Stromal cell of bone marrow (primary cell): ENCODE measurements at regions not wholly inside any gene's neighbourhood (a gene's known extent, or its start where the extent isn't known, plus 50 kb on each side); places are given as distances from the start of the nearest gene placed in this dataset.
A peak's percentile ranks its signal among the peaks of the same experiment; 100 is the strongest.

Source experiments
- DNase-seq: peaks from one replicate; pipeline ENCODE4 v3.0.0-alpha.2; 2012; ENCODE audit warnings: low read depth

DNA sequence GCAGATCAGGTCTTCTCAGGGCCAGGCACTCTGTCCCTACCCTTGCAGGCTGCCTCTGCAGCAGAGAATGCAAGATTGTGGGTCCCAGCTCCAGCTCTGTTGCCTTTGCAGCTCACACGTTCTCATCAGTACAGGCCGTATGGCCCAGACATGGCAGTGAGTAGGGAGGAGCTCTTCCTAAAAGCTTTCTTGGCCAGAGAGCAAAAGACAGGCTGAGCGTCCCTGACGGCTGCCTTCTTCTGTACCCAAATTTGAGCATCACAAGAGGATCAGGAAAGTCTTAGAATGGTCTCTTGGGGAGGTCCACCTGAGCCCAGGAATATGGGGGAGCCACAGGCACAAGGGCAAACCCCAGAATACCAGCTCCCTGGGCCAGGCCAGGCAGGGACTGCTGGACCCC, 266.3 kb upstream of the ZMIZ1 start:
- DNase-seq: no peak

DNA sequence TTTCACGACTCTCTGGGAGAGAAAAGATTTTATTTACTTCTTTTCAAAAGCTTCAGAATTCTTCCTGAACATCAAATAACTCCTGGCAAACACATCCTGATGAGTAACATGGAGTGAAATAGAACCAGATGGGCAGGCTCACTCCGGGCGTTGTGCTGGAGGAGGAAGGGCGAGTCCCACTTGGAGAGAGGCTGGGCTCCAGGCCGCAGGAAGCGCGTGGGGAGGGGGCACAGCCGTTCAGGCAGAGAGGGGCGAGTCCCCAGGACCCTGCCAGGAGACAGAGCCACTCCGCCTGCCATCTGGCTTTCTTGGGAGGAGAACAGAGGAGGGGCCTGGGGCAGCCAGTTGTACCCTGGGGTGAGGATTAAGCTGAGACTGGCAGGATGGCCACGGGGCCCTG, 265.9 kb upstream of the ZMIZ1 start:
- peak; percentile 70 for DNase-seq

DNA sequence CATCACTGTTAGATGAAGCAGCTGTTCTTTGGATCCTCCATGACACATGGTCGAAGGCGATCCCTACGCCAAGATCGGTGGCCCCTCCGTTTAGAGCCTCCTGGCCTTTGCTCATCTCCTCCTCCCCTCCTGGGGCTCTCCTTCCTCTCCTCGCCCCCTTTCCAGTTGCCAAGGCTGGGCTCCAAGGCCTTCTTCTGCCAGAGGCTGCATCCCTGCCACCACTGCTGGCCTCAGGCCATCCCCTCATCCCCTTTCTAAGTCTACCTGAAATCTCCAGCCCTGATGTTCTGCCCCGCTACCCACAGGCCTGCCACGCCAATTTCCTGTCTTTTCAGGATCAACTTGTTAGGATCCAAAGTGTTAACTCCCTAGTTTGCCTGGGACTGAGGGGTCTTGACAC, 265.1 kb upstream of the ZMIZ1 start:
- DNase-seq: no peak

DNA sequence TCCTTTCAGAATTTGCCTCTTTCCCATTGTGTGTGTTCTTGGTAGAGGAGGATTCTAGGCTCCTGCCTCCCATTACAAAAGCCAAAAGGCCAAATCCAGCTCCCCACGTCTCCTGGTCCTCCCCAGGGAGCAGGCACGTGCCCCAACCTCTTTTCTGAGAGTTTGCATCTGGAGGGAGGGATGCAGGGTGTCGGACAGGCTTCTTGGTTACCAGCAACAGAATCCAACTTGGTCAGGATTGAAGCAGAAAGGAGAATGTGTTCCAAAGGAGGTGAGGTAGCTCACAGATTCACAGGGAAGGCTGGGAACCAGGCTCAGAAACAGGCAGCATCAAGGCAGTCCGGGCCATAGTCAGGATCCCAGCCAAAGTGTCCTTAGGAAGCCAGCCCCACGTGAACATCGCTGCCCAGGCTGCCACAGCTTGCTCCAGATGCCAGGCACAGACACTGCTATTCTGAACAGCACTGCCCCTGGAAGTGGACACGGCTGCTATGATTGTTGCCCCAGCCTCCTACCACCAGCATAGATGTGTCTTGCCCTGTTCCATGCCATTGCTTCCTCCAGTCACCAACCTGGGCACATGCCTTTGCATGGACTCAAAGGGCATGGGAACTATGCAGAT, 264.2 kb upstream of the ZMIZ1 start:
- DNase-seq: no peak

DNA sequence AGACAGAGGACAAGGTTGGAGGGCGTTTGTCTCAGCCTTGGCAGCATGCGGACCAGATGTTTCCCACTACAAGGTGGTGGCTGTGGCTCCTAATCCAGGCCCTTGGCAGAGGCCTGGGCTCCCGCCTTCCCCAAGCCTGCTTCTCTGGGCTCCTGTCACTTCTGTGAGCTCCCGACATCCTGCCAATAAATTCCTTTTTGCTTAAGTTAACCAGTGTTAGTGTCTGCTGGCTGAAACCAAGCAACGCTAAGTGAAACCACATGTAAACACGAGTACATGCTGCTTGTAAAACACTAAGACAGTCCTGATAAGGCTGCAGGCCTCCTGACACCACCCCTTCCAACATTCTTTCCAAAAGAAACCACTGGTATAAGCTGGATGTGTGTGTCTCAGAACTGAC, 263.6 kb upstream of the ZMIZ1 start:
- peak; percentile 99 for DNase-seq

DNA sequence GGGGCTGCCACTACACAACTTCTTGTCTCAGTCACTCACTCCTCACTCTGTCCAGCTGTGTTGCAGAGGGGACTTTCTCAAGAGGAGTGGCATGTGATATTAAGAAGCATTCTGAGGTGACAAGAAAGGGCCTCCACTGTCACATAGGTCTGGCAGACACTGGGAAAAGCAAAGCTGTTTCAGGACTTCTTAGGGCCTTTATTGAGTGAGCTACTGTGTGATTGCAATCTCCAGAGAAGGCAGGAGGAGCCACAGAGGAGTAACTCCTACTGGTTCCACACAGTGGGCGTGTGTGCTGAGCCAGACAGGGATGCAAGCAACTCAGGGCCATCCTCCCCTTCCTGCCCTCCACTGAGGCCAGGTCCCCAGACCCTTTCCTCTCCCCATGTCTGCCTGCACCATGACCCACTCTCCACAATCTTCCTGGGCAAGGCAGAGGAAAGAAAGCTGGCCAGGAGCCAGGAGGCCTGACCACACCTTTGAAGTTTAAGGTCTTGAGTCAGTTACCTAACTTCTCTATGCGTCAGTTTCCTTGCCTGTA, 262.0 kb upstream of the ZMIZ1 start:
- DNase-seq: no peak

DNA sequence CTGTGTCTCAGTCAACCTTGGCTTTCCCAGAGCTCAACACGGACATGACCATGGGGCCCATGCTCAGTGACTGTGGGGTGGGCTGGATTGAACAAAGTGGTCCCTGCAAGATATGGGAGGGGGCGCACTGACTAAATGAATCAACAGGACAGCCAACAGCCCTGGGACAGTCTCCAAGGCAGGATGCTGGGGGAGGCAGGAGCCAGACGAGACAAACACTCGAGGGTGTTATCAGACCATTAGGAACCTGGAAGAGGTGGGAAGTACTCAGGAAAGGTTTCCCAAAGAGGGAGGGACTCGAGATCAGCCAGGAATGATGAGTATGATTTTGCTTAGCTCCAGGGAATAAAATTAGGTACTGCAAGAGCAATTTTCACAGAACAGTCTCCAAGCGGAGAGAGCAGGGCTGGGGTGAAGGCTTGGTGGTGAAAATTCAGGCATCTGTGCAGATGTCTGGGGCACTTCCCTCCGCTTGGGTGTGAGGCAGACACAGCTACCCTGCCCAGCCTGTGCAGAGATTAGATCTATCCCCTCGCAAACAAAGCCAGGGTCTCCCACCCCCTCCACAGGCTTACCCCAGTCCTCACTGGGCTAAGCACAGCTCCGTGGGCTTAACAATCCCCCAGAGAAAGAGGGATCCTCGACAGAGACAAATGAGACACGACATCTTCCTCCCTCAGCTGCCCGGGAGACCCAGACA, 261.1 kb upstream of the ZMIZ1 start:
- no peak for DNase-seq

DNA sequence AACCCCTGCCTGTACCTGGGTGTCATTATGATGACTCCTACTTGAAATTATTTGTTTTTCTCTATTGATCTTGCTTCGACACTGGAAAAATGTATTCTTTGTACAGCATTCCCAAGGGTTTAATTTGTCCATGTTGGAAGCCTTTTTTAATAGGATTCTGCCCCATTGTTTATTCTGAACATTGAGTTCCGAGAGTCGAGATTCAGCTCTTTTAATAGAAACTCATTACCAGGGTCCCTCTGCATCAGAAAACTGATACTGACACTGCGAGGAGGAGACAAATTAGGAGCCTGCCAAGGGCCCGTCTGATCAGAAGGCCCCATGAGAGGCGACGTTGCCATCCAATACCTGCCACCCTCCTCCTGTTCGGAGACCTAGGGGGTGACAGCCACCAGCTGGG, 260.5 kb upstream of the ZMIZ1 start:
- DNase-seq: no peak

DNA sequence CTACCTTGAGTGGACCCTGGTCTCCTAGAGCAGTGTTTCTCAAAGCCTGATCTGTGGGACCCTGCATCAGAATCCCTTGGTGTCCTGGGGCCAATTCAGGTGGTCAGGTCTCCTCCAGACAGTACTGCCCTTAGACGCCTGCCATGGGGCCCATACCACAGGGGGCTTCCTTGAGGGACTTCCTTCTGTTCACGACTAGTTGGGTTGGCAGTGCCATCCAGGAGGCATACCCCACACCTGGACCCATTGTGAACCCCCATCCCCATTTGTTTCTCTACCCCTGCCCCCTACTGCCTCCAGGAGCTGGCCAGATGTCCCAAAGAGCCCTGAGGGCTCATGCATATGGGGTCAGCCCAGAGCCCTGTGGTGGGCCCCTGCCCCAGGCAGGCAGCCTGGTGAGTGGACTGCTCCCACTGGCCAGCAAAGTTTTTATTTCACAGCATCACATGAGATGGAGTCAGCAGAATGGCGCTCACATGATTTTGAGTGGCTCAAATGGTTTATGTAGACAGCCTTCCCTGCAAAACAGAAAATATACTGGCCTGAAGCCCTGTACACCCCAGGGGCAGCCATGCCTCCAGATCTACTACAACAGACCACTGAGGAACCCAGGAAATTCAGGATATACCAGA, 259.9 kb upstream of the ZMIZ1 start:
- DNase-seq: no peak

DNA sequence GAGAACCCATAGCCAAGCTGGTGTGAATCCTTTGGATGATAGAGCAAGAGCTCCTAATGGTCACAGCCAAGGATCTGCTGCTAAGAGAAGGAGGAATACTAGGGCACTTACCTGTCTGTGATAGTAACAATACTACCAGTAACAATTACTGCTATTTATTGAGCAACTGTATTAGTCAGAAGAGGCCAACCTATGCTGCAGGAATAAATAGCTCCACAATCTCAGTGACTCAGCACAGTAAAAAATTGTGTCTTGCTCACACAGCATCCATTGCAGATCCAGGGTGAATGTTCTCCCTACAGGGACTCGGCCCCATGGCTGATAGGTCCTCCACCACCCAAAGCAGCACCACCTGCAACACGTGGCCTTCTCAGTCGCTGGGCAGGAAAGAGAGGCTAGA, 257.6 kb upstream of the ZMIZ1 start:
- DNase-seq: no peak

DNA sequence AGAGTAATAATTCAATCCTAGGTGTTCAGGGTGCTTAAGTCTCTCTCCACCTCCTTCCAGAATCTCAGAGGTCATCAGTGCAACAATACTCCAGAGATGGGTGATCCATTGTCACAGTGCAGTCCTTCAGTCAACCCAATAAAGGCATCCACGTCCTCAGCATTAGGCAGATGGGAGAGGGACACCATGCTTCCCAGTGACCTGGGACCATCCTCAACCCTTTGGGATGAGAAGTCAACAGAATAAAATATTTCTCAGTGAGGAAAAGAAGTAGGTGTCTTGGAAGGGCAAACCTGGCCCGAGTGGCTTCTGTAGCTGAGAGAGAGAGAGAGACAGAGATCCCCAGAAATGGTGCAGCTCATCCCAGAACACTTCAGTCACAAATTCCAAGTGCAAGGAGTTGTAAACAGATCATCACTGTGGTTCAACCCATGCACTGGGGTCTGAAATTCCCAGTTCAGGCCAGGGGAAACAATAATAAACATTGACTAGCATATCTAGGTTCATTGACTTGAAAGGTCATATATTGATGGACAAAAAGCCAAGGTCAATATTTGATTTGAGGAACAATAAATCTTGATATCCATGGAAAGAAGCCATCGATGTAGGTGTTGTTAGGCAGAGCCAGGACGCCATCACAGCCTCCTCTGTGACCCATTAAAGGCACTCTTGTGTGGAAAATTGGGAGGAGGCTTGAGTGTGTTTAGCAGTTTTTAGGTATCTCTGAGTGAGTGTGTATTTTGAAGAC, 256.0 kb upstream of the ZMIZ1 start:
- DNase-seq: no peak

DNA sequence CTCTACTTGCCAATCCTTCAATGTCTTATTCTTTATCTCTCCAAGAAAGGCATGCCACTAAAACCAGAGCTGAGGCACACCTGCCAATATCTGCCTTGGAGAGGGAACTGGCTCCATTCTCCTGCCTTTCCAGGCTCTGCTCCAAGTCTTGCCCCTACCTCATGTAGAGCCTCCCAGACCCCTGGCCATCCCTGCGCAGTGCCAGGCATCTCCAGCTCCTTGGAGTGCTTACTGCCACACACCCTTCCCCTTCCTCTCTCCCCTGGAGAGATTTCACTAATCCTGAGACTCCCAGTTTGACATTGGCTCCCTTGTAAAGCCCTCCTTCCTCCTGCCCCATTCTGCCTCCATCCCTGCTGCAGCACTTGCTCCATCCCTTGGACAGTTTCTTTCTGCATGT, 255.2 kb upstream of the ZMIZ1 start:
- DNase-seq: no peak

DNA sequence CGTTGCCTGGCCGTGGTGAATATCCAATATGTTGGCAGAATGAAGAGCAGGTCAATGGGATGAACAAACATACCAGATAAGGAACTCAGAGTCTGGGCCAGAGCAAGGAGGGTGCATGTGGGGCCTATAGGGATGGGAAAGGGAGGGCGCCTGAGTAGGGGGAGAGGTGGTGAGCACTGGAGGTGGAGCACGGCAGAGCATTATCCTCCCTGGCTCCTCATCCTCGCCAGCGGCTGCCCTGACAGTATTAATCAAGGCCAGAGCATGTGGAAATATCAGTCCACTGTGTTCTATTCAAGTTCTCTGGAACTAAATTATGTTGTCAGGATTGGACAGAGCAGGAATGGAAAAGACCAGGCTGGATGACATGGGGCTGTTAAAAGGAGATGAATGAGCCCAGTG, 254.8 kb upstream of the ZMIZ1 start:
- DNase-seq: no peak

DNA sequence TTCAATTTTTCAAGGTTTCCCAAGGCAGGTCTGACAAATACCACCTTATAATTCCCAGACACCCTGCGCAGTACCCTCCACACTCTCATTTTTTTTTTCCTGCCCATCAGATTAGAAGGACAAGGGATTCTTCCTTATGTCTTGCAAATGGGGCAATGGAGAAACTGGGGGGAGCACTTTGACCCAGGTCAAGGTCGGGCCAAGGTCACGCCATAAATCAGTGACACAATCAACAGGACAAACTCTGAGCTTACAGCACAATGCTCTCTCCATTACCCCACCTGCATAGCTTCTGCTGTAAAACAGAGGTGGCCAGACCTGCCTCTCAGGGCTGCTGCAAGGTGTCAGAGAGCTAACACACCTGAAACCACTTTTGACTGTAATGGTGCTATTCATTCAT, 254.4 kb upstream of the ZMIZ1 start:
- no peak for DNase-seq

DNA sequence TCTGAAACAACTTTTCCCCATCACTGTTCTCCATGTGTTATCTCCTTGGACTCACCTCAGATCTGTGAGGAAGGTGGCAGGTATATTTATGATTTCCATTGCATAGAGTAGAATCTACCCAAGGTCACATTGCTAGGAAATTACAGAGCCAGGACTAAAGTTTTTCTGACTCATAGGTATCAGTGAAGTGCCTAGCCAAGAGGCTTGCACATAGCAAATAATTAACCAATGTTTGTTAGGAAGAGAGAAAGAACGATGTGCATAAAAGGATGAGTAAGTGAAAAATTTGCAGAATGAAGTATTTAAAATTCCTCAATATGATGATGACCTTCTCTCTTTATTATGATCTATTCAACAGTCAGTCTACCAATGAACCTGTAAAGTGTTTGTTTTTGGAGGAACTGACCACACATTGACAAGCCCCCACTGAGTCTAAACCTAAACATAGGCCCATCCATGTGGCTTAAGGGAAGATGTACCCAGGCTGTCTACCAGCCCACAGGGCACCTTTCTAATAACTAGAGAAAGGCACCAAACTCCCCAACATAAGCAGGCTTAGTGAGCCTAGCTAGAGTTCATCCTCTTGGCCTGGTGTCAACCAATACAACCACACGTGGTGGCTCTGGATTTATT, 252.9 kb upstream of the ZMIZ1 start:
- no peak for DNase-seq

DNA sequence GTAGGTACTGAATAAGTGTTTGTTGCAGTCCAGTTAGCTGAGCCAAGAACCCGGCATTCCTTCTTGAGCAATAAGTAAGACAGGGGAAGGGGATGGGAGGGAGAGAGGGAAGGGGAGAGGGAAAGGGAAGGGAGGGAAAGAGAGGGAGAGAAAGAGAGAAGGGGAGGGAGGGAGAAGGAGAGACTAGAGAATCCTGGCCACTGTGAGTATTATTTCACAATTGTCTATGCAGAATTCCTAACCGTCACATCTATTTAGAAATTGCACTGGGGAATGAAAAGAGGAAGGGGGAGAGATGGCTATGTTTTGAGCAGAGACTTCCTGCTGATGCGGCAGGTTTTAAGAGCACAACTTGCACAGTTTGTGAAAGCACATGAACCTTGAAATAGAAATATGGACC, 251.4 kb upstream of the ZMIZ1 start:
- no peak for DNase-seq

DNA sequence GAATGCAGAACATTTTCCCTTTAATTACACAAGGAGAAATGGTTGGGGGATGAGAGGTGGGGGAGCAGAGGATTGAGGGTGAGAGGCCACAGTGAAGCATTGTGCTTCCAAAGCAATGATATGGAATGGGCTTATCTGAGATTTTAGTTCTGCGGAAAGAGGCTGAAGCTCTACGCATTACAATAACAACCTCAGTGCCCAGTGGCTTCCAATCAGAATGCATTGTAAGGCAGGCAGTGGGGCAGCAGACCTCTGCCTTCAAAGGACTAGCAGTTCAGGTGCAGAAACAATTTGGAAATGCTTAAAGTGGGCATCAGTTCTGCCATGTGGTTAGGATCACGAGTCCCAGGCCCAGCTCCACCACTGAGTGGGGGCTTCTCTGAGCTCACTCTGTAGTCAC, 251.0 kb upstream of the ZMIZ1 start:
- no peak for DNase-seq

DNA sequence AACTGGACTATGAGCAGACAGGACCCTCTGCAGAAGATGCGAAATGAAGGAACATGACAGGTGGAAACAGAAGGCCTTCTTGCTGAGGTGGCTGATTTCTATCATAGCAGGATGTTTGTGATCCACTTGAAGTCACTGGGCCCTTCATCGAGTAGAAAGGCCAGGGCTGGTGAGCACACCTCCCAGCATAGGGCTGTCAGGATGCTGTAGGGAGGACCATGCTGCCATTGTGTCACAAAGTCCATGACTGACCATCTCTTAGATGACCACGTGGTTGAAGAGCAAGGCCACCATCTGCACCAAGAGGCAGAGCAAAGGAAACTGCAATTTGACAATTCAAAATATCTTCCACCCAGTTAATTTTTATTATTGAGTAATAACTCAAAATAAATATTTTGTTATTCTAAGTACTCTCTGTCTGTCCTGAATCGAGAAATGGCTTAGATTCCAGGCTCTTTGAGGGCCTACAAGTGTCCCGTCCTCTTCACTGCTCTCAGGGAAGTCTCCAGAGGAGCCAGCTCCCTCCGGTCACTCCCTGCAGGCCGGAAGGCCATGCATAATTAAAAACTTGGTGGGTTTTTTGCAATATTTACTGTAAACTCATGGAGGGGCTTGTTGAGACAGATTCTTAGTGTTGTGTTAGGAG, 249.3 kb upstream of the ZMIZ1 start:
- DNase-seq: no peak

DNA sequence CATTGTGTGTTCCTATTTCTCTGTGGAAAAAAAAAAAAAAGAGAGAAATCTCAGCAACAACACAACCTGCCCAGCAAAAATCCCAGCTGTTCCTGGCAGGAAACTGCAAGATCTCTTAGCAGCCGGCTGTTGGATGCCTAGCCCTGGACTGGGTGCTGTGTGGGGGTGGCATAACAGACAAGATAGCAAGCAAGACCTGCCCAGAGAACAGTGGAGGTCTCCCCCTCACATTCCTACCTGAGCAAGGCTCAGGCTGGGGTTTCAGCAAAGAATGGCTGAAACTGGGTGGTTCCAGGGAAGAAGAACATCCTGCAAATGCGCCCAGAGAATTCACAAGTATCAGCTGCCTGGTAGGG, 248.8 kb upstream of the ZMIZ1 start:
- no peak for DNase-seq

DNA sequence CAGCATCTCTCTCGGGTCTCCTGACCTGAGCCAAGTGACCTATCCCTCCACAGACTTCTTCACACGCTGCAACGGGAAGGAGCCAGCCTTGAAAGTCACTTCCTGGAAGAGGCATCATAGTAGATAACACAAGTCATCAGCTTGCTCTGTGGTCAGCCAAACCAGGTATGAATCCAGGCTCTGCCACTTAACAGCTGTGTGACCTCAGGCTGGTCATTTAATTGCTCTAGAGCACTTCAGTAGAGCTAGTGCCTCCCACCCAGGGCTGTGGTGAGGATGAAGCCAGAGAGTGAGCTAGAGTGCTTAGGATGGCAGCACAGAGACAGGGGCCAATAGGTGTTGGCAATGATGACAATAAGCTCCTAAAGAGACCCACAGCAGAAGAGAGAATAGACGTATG, 247.7 kb upstream of the ZMIZ1 start:
- DNase-seq: no peak

DNA sequence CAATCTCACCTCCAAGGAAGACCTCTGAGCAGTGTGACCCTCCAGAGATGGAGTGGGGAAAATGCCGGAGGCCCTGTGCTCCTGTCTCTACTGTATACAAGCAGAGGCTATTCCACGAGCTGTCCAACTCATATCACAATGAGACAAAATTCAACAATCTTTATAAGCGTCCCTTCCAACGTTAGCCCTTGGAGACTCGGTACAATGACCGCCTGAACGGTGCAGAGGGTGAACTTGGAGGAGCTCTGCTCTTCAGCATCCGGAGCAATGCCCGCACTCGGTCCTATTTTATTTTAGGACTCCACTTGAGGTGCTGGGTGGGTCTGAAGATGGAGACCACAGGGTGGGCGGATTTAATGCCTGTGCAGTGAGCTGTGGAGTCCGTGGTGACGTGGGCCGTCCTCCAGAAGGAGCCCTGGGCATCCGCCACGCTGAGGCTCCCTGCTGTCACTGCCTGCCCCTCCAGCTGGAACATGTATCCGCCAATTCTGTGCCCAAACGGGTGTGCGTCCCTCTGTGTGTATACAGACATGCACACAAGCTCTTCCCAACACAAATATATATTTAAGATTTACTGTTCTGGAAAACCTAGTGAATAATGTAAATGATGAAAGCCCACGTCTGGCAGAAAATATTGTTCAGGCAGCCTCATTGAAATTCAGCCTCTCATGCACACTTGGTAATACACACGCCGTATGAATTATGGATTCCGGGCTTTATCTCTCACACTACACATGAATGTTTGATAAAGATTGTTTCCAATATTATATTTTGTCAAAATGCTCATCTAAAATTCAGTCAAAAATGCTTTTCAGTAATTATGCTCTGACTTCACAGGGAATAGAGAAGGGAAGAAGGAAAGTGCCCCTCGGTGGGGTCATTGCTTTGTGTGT, 239.9 kb upstream of the ZMIZ1 start:
- no peak for DNase-seq
